HuH-7.5 (cell line): ENCODE measurements at regions not wholly inside any gene's neighbourhood (a gene's known extent, or its start where the extent isn't known, plus 50 kb on each side); places are given as distances from the start of the nearest gene placed in this dataset.

ENCODE experiments used
- DNase-seq: peaks from one replicate; pipeline ENCODE4 v3.0.0; 2011; ENCODE audit warnings: low spot score

DNA sequence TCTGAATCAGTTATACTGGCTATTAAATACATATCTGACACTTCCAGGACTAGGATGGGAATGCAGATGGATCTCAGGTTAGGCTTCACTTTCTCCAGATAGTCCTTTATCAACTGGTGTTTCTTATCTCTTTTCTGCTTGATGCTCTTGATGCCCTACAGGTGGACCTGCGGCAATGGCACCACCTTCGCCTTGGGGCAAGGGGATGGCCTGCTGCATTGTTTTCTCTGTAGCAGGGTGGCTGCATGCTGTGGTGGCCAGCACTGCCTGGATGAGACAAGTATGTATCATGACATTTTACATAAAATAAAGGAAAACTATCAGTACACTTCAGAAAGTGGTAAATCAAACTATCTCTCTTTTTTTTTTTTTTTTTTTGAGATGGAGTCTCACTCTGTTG lies 217.7 kb upstream of the ZP4 start:
- DNase-seq: no peak

DNA sequence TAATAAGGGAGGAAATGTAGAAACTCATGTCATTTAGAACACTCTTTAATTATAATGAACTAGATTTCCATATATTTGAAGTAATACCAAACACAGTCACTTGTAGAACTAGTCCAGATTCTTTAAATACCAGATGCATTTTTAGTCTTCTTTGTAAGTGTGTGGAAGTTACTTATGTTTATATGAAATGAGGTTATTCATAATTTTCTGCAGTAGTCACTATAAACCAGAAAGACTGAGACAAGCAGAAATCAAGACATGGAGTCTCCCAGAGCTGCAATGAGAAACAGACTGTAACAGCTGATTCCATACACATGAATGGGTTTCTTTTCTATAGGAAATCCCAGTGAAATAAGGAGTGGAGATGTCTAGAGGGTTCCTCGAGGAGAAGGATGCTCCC lies 216.6 kb upstream of the ZP4 start:
- no peak for DNase-seq

DNA sequence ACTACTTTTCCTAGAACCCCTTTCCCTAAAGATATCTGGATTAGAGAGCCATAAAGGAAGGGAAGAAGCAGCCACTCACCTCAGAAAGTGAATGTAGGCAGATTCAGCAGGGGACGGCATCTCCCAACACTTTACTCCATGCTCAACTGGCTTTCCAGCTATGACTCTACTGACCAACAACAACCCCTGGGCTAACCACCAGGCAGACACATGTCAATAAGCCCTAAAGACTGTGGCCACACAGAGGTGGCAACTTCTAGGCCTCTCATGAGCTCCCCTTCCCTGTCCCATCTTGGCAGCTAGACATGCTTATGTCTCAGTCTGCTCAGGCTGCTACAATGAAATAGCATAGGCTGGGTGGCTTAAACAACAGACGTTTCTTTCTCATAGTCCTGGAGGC lies 214.0 kb upstream of the ZP4 start:
- DNase-seq: no peak

DNA sequence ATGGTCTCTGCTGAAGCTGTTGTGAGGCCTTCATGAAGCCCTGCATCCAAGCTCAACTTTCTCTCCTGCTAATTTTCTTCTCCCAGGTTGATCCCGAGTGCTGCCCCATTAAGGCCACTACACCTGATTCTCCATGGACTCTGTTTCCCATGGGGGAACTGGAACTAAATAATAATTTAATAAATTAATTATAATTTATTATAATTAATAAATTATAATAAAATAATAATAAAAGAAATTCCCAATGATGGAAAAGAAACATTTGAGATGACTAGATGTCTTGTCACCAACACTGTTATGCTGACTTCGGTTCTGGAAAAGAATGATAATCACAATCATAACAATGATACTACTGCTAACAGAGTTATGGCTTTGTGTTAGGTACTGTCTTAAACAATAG lies 211.2 kb upstream of the ZP4 start:
- no peak for DNase-seq

DNA sequence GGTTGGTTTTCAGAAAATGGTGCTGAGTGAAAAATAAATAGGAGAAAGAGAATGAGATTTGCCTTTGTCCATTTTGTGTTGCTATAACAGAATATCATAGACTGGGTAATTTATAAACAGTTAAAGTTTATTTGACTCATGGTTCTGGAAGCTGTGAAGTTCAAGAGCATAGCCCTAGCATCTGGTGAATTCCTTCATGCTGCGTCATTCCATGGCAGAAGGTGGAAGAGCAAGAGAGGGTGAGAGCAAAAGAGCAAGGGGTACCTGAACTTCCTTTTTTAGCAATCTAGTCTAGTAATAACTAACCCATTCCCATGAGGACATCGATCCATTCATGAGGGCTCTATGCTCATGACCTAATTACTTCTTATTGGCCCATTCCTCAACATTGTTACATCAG lies 209.1 kb upstream of the ZP4 start:
- no peak for DNase-seq

DNA sequence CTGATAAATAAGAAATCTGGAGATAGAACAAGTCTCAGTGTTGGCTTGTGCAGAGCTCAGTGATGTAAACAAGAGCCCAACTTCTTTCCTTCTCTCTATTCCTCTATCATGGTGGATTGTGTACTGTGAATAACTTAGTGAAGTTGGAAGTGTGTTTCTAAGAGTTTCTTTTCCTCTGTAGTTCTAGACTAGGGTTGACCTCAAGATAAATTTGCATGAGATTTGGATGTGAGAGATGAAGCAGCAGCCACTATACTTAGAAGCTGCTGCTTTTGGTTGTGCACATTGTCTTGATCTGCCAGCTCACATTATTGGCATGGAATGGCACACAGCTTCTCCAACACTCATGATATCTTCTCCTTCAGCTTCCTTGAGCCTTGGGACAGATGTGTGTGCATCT lies 198.9 kb upstream of the ZP4 start:
- no peak for DNase-seq

DNA sequence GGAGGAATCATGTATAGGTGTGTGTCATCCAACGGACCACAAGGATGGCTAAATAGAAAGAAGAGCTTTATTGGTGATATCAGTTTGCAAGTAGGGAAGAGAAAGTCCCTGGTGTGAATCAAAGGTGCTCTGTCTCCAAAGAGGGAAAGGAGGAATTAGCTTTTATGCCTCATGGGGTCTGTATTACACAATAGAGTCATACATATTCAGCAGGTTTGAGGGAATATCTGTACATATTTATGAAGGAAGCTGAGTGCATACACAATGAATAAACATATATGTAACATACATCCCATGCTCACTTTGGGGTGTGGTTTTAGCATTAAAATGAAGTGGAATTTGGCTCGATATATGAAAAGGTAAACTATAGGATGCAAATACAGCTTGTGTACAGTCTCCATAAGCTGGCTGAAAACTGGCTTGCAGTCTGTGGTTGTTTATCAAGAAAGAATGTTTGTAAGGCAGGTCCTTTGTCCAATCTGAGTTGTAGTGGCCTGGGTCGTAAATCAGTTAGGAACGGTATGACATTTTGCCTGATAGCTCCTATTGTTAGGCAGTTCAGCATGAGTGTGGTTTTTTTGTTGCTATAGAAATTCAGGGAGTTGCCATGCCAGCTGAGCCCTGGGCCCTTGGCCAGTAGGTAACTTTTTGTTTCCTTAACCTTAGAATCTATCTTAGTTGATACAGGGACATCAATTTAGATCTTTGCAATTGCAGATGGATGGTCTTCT lies 198.0 kb upstream of the ZP4 start:
- no peak for DNase-seq

DNA sequence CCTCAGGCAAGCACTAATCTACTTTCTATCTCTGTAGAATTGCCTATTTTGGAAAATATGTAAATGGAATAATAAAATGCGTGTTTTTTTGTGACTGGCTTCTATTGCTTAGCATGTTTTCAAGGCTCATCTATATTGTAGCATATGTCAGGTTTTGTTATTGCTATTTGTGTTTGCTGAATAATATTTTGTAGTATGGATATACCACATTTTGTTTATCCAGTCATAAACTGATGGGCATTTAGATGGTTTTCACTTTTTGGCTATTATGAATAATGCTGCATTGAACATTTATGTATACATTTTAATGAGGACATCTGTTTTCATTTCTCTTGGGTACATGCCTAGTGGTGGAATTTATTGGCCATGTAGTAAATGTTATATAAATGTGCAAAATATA lies 183.3 kb upstream of the ZP4 start:
- no peak for DNase-seq

DNA sequence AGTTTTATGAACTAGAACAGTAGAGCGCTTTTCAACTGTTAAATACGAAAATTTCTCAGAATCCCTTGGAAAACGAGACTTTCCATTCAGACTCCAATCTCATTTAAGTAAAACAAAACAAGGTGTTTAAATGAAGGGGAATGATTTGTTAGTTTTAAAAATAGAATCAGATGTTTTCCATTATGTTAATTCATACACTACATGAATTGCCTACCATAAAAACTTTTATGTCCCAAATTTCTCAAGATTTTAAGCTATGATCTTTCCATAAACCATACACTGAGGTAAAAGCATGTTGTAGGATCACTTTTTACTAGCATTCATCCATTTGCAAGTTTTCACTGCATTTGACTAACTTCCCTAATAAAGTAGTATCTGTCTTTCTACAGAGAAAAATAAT lies 180.3 kb upstream of the ZP4 start:
- DNase-seq: no peak

DNA sequence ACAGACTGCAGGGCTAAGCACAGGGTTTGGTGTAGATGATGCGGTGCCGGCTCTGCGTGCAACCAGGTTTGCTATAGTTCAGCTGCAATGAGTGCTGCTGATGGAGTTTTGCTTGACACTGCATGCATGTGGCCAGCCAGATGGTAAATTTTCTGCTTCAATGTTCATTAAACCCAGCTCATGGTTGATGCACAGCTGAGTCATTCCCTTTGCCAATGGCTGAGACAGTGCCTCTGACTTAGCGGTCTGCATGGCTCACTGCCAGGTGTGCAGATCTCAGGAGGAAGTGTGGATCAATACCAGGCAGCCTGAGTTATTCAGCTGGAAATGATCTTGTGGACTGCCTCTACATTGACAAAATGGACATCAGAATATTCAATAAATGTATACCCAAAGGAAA lies 172.7 kb upstream of the ZP4 start:
- DNase-seq: no peak

DNA sequence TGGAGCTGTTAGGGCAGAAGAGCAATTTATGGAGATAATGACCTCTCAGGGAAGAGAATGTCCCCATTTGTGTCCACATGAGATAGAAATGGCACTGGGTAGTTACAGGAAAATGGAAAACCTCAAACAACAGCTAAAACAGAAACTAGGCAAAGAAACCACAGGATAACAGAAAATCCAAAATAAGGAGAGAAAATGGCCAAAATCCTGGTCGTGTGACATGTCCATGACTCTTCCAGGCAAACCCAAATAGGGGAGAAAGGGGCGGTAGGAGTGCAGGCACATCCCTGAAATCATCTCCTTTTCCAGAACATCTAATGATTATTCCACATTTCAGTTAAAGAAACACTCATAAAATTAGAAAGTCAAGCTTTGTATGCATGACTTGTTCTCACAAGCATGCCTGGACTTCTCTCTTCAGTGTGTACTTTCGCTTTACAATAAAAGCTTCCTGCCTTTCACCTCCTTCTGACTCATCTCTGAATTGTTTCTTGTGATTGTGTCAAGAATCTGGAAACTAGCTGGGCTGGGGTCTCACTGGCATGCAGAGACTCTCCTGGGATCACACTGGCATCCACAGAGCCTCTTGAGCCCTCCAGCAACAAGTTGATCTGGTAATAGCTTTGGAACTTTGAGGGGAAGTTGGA lies 171.4 kb upstream of the ZP4 start:
- DNase-seq: no peak

DNA sequence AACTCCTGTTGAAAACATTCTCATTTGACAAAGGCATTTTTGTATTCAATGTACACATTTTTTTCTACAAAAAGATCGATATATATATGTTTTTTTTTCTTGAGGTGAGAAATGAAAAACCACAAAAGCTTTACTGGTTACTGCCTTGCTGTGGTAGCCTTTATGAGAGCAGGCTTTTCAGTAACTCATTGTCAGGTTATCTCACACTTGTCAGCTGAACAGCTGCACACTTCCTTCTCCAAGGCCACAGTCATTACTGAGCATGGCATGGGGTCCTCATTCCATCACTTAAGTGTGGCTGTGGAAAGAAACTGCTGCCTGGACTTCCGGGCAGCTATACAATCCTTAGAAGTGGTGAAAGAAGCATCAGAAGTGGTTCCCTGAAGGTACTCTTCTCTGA lies 169.3 kb upstream of the ZP4 start:
- no peak for DNase-seq

DNA sequence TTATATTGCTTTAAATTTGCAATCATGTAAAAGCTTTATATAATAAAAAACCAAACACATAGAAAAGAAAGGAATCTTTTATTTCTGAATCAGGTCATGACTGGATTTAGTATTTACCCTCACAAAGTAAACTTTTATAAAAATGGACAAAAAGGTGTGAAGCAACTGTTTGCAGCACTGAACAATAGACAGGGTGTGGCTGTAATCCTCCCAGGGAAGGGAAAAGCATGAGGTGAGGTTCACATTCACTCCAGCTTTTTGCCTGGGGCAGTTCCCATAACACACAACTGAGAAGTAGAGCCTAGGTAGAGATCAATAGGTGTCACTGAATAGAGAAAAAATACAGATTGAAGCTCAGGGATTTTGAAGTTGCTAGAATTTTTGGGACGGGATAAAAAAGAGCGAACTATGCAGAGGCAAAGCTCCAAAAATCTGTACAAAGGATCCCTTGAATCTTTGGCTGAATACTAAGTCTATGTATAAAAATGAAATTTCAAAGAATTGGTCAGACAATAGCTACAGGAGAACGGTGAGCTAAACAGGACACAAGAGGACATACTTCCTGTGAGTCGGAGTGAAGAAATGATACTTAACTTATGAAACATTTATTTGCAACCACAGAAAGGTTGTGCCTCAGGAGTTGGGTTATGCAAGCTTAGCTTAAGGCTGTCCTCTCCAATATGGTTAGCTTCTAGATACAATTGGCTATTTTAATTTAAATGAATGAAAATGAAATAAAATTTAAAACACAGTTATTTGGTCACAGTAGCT lies 162.0 kb upstream of the ZP4 start:
- no peak for DNase-seq

DNA sequence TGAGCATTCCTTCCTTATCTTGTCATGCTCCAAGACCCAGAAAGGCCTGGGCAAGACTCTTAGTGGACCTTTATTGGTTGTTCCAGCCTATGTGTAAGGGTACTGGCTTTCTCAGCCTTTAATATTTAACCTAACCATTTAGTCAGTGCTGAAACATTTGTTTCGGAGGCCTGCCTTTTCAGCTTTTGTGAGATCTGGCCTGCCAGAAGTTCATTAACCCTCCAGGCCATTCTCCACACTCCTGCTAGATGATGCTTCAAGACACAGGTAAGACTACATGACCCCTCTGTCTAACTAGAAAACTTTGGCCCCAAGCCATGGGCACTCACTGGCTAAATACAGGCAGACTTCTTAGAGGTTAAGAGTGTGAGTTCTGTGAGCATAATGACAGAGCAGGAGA lies 138.4 kb upstream of the ZP4 start:
- DNase-seq: no peak

DNA sequence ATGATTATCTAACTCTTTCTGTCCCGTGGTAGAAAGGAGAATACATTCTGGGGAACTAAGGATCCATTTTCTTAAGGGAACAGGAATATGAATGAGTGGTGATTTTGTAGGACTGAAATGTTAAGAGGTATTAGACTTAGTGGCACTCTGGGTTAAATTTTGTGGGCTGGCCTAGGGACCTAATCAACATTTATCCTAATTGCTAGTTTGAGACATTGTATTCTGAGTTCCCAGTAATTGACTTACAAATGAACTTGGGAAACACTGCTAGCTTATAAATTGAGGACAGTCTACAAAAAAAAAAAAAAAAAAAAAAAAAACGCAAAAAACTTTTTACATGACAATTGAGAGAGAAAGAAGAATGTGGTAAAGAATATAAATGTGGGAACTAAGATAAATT lies 136.6 kb upstream of the ZP4 start:
- DNase-seq: no peak

DNA sequence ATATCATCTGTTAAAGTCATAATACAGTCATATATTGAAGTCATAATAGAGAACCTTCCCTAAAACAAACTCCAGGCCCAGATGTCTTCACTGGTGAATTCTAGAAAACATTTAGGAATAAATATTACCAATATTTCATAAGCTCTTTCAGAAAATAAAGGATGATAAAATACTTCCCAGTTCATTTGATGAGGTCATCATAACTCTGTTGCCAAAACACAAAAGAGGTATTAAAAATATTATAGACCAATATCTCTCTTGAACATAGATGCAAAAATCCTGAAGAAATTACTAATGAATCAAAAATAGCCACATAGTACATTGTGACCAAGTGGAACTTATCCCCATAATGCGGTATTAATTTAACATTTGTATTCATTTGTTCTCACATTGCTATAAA lies 132.4 kb upstream of the ZP4 start:
- no peak for DNase-seq

DNA sequence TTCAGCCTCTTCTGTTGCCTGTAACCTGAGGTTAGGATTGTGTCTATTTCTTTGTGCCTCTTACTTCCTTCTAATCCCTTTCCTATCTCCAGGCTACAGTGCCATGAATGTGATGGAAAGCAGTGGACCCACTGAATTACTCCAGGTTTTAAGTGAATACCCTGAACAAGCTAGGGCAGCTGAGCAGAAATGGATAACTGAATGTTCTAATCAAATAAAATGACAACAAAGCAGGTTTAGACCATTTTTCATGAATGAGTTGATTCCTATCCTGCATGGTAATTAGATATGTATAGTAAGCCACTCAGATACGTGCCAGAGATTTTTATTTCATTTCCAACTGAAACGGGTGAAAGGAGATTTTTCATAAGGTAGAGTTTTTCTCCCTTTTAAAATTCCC lies 127.5 kb upstream of the ZP4 start:
- DNase-seq: no peak

DNA sequence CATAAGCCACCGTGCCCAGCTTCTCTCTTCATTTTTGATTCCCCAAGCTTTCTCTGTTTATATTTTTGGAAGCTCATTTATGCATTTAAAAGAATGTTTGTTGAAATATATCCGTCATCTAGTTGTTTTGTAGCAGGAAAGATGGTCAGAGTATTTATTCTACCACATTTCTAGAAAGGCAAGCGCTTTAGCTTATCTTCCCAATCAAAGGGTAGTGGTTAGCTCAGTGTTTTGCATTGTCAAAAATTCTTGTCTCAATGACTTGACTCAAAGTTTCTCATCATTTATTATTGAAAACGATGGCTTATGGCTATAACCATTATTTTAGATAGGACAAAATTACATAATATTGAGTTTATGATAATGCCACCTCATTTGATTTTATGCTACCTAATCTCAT lies 116.1 kb upstream of the ZP4 start:
- no peak for DNase-seq

DNA sequence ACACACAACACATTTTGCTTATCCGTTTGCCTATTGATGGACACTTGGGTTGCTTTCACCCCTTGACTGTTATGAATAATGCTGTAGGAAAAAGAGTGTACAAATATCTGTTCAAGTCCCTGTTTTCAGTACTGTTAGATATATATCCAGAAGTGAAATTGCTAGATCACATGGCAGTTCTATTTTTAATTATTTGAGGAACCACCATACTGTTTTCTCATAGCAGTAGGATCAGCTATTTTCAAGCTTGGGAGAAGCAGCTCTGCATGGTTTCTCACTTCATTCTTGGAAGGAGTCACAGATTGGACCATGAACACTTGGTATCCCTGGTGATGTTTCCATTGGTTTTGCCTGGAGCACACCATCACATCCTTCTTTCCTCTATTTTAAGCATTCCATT lies 114.4 kb upstream of the ZP4 start:
- no peak for DNase-seq

DNA sequence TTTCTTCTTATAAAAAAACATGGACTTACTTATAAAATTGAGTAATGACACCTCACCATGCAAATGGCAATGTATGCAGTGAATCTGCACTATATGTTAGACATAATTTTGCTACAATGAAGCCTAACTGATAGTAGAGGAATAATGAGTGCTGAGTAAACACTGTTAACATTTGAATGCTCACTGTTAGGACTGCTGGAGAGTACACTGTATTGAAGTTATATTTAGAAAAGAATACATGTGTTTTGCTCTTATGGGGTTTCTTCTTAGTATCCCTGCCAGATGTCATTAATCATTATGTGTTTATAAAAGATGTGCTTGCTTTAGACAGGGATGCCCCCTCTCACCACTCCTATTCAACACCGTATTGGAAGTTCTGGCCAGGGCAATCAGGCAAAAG lies 111.1 kb upstream of the ZP4 start:
- DNase-seq: no peak

DNA sequence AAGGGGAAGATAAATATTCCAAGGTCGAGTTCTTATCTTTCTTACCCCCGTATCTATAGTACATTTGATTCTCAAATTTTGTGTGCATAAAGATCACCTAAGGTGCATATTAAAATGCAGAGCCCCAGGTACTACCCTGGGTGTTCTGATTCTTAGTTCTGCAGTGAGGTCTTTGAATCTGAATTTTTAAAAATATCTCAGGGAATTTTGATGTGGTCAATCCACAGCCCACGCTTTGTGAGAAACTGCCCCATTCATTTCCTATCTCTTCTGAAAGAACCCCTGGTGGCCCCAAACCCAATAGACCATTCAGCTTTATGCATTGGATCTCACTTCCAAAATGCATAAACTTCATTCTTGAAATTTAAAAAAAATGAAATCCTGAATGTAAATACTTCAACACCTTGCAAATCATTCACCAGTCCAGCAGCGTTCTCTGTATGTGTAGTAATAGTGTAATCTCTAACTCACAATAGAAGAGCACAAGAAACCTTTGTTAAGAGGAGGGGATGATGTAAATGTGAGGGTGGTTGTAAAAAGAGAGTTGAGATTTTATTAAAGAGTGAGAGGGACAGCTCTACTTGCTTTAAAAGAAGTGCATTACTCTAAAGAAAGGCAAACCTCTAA lies 108.8 kb upstream of the ZP4 start:
- no peak for DNase-seq

DNA sequence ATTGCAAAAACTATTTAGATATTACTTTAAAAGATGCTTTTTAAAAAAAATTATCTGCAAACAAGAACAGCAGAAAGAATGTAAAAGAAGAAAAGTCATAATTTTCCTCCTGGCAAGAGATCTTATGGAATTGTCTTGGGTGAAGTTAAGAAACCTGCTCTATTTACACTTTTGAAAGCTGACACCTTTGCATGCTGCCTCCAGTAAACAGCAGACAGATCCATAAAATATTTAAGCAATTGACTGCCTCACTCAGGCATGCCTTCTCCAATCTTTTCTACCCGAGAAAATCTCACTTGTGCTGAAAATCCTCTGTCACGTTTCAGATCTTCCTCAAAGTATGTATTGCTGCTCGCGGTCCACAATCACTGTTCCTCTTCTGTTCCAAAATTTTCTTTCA lies 107.9 kb upstream of the ZP4 start:
- no peak for DNase-seq

DNA sequence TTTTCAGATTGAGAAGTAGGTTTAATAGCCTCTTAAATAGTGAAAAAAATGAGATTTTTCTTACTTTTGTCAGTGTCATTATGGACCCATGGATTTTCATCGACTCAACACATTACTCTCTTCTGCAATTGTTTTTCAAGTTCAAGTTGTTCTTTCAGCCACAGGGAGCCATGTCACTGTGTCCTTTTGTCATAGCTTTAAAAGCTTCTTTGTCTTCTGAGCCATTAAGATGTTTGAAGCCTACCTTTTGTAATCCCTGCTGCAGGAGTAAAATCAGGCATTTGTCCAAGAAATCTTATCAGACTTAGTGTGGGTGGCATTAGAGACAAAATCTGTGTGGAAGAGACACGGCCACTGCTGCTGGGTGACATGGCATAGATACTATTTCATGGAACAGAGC lies 92.8 kb upstream of the ZP4 start:
- DNase-seq: no peak
